RWPE2 (cell line): ENCODE measurements at regions not wholly inside any gene's neighbourhood (a gene's known extent, or its start where the extent isn't known, plus 50 kb on each side); places are given as distances from the start of the nearest gene placed in this dataset.

ENCODE experiments used
- ATAC-seq: fragments of 200-7000 bp; cut with Tn5 transposase; 3 replicates; pipeline ENCODE4 v1.9.1; 2021; ENCODE audit warnings: low read depth
- DNase-seq: peaks from one replicate; pipeline ENCODE4 v3.0.0-alpha.2; 2020; ENCODE audit warnings: low spot score
- H3K27ac ChIP-seq: fragments of 450-650 bp; 2 replicates; pipeline ENCODE4 v1.5.1; 2017; ENCODE audit warnings: mild to moderate bottlenecking; ENCODE audit not compliant: poor library complexity, severe bottlenecking
- H3K27me3 ChIP-seq: fragments of 250-450 bp; sonication (Bioruptor Pico); 2 replicates; pipeline ENCODE4 v1.5.1; 2021; ENCODE audit warnings: mild to moderate bottlenecking, moderate library complexity; ENCODE audit not compliant: insufficient read depth, poor library complexity, severe bottlenecking
- H3K36me3 ChIP-seq: fragments of 250-450 bp; sonication (Bioruptor Pico); 2 replicates; pipeline ENCODE4 v1.5.1; 2020; ENCODE audit warnings: low read depth, mild to moderate bottlenecking, moderate library complexity
- H3K4me1 ChIP-seq: fragments of 250-450 bp; sonication (Bioruptor Pico); 2 replicates; pipeline ENCODE4 v1.5.1; 2021; ENCODE audit warnings: mild to moderate bottlenecking, moderate library complexity; ENCODE audit not compliant: insufficient read depth, poor library complexity, severe bottlenecking
- H3K4me3 ChIP-seq: fragments of 250-450 bp; sonication (Bioruptor Pico); 2 replicates; pipeline ENCODE4 v1.5.1; 2021; ENCODE audit warnings: mild to moderate bottlenecking, moderate library complexity; ENCODE audit not compliant: severe bottlenecking
- H3K9me3 ChIP-seq: fragments of 250-450 bp; sonication (Bioruptor Pico); 2 replicates; pipeline ENCODE4 v1.5.1; 2021; ENCODE audit warnings: mild to moderate bottlenecking, moderate library complexity; ENCODE audit not compliant: severe bottlenecking
- CTCF ChIP-seq: fragments of 450-650 bp; IDR thresholded peaks from one replicate; pipeline ENCODE4 v1.5.1; 2017; ENCODE audit warnings: mild to moderate bottlenecking, moderate library complexity; ENCODE audit not compliant: poor library complexity, severe bottlenecking

DNA sequence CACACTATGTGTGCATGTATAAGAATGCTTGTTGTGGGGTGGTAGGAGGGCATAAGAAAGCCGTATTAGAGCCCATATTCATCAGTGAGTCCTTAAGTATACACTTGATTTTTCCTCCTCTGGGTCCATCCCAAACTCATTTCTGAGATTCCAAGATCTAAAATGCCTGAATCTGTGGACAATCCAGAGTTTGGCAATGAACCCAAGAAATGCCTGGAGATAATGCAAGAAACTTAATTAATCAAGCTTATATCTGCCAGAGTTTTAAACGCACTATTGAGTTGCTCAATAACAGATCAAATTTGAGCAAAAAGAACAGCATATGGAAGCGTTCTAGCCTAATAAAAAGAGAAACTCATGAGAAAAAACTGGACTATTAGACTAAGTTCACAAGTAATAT, 143.4 kb upstream of the NAV3 start:
- ATAC-seq (no peak), DNase-seq (no peak)
- H3K36me3 ChIP-seq, result no peaks in the 10 kb centered on the region

DNA sequence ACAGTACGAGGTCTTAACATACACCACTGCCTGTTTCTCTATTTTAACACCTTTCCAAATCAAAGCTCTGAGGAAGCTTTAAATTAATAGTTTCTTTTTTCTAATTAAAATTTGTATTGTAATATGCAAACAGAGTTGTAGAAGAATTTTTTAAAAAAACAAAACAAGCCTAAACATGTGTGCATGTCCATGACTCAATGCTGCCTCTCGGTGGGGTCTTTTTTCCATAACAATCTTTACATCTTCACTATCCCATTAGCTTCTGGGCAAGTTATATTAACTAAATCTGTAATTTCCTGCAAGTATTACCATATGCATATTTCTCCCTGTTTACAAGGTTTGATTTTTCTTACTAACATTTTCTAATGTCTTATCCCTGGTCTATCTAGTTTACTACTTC, 143.9 kb upstream of the NAV3 start:
- H3K36me3 ChIP-seq, result no peaks in the 10 kb centered on the region
- H3K27ac ChIP-seq, result no peak overlapping the region
- TF ChIP-seq CTCF, result no peak
- DNase-seq (no peak), ATAC-seq (no peak)
- no peaks in the 10 kb centered on the region for H3K9me3 ChIP-seq
- no peak overlapping the region for H3K4me3 ChIP-seq
- peaks cover 3% of the 10 kb centered on the region for H3K27me3 ChIP-seq
- no peaks in the 10 kb centered on the region for H3K4me1 ChIP-seq

More for the DNA sequence above, 143.4 kb upstream of the NAV3 start:
- Histone ChIP-seq H3K9me3 (no peaks in the 10 kb centered on the region), H3K4me3 (no peak overlapping the region), H3K27ac (no peak overlapping the region), H3K4me1 (no peaks in the 10 kb centered on the region), H3K27me3 (peaks cover 3% of the 10 kb centered on the region)
- TF ChIP-seq CTCF, result no peak

GRCh38 chr12:77685901-77686300, 144.8 kb upstream of the NAV3 start:
- Histone ChIP-seq H3K4me3 (no peak overlapping the region), H3K27ac (no peak overlapping the region), H3K36me3 (no peaks in the 10 kb centered on the region), H3K27me3 (peaks cover 3% of the 10 kb centered on the region), H3K9me3 (no peaks in the 10 kb centered on the region), H3K4me1 (no peaks in the 10 kb centered on the region)
- no peak for DNase-seq
- no peak for TF ChIP-seq CTCF
- ATAC-seq, result no peak

DNA sequence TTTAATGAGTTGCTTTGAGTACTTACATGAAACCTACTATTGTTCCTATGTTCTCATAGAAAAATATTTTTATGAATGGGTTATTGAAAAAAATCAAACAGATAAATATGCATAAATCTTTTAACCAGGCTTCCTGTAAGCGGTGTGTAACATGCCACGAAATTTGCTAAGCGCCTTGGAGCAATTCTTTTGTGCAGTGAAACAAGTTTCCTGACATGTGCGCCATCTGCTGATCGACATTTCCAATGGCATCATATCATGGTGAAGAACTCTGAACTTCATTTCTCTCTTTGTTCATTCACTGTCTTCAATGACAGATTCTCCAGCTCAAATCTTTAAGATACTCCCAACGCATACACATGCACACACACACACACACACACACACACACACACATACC, 145.6 kb upstream of the NAV3 start:
- TF ChIP-seq CTCF, result peak; percentile 79
- Histone ChIP-seq H3K4me3 (no peak overlapping the region), H3K27ac (no peak overlapping the region), H3K9me3 (no peaks in the 10 kb centered on the region), H3K4me1 (no peaks in the 10 kb centered on the region), H3K27me3 (peaks cover 3% of the 10 kb centered on the region), H3K36me3 (no peaks in the 10 kb centered on the region)
- peak; percentile 67; the same call in 1 of the 3 replicates for ATAC-seq
- no peak for DNase-seq

GRCh38 chr12:77682488-77682887, 148.2 kb upstream of the NAV3 start:
- ATAC-seq, result no peak

More at GRCh38 chr12:77682488-77682887, 148.2 kb upstream of the NAV3 start:
- Histone ChIP-seq H3K27ac (no peak overlapping the region), H3K36me3 (no peaks in the 10 kb centered on the region), H3K9me3 (no peaks in the 10 kb centered on the region), H3K4me3 (no peak overlapping the region), H3K27me3 (peaks cover 2% of the 10 kb centered on the region), H3K4me1 (no peaks in the 10 kb centered on the region)
- DNase-seq, result no peak
- TF ChIP-seq CTCF, result no peak
